H9 (cell line): ENCODE measurements at regions not wholly inside any gene's neighbourhood (a gene's known extent, or its start where the extent isn't known, plus 50 kb on each side); places are given as distances from the start of the nearest gene placed in this dataset.

Source experiments
- DNase-seq: peaks from one replicate; pipeline ENCODE4 v3.0.0-alpha.2; 2017
- H2AFZ ChIP-seq: one replicate; pipeline ENCODE4 v1.6.1; 2013; ENCODE audit warnings: mild to moderate bottlenecking, low read length, control low read depth, moderate library complexity
- H2AK5ac ChIP-seq: 2 replicates; pipeline ENCODE4 v1.6.1; 2013; ENCODE audit warnings: low read length, control low read depth, mixed read lengths; ENCODE audit not compliant: insufficient read length
- H2BK120ac ChIP-seq: one replicate; pipeline ENCODE4 v1.6.1; 2013; ENCODE audit warnings: low read depth, mild to moderate bottlenecking, low read length, control low read depth, inconsistent platforms; ENCODE audit not compliant: poor library complexity, severe bottlenecking
- H2BK12ac ChIP-seq: 2 replicates; pipeline ENCODE4 v1.6.1; 2013; ENCODE audit warnings: low read length, control low read depth, mixed read lengths, low read depth; ENCODE audit not compliant: insufficient read length
- H2BK15ac ChIP-seq: 2 replicates; pipeline ENCODE4 v1.6.1; 2013; ENCODE audit warnings: low read depth, low read length, control low read depth
- H2BK20ac ChIP-seq: one replicate; pipeline ENCODE4 v1.6.1; 2013; ENCODE audit warnings: low read depth, mild to moderate bottlenecking, low read length, control low read depth, inconsistent platforms; ENCODE audit not compliant: poor library complexity, severe bottlenecking
- H2BK5ac ChIP-seq: 2 replicates; pipeline ENCODE4 v1.6.1; 2013; ENCODE audit warnings: low read length, control low read depth, mixed read lengths; ENCODE audit not compliant: insufficient read length
- H3K14ac ChIP-seq: 2 replicates; pipeline ENCODE4 v1.6.1; 2013; ENCODE audit warnings: low read length, control low read depth; ENCODE audit not compliant: insufficient read depth
- H3K18ac ChIP-seq: 2 replicates; pipeline ENCODE4 v1.6.1; 2013; ENCODE audit warnings: low read depth, mild to moderate bottlenecking, mixed read lengths, low read length, control low read depth; ENCODE audit not compliant: insufficient read length
- H3K23ac ChIP-seq: 2 replicates; pipeline ENCODE4 v1.6.1; 2013; ENCODE audit warnings: low read length, control low read depth, mixed read lengths, low read depth; ENCODE audit not compliant: insufficient read length
- H3K23me2 ChIP-seq: 2 replicates; pipeline ENCODE4 v1.6.1; 2013; ENCODE audit warnings: low read depth, mild to moderate bottlenecking, mixed read lengths, low read length, control low read depth; ENCODE audit not compliant: insufficient read length, poor library complexity, severe bottlenecking
- H3K27ac ChIP-seq: 2 replicates; pipeline ENCODE4 v1.5.1; 2013; ENCODE audit warnings: low read length, control low read depth, mixed read lengths, low read depth; ENCODE audit not compliant: insufficient read length
- H3K27me3 ChIP-seq: 2 replicates; pipeline ENCODE4 v1.6.1; 2013; ENCODE audit warnings: low read length, control low read depth, inconsistent platforms; ENCODE audit not compliant: insufficient read depth
- H3K4ac ChIP-seq: 2 replicates; pipeline ENCODE4 v1.6.1; 2013; ENCODE audit warnings: low read depth, mild to moderate bottlenecking, control low read depth, inconsistent platforms, low read length, moderate library complexity
- H3K4me1 ChIP-seq: 2 replicates; pipeline ENCODE4 v1.6.1; 2013; ENCODE audit warnings: low read length, control low read depth, inconsistent platforms; ENCODE audit not compliant: insufficient read depth
- H3K4me2 ChIP-seq: 2 replicates; pipeline ENCODE4 v1.6.1; 2013; ENCODE audit warnings: low read length, control low read depth, mixed read lengths; ENCODE audit not compliant: insufficient read length, insufficient read depth
- H3K56ac ChIP-seq: 2 replicates; pipeline ENCODE4 v1.6.1; 2013; ENCODE audit warnings: low read depth, mild to moderate bottlenecking, mixed read lengths, low read length, control low read depth; ENCODE audit not compliant: insufficient read length
- H3K79me1 ChIP-seq: 2 replicates; pipeline ENCODE4 v1.6.1; 2013; ENCODE audit warnings: low read depth, mild to moderate bottlenecking, moderate library complexity, low read length, control low read depth, inconsistent platforms; ENCODE audit not compliant: insufficient read depth, poor library complexity, severe bottlenecking
- H3K79me2 ChIP-seq: 2 replicates; pipeline ENCODE4 v1.6.1; 2013; ENCODE audit warnings: low read length, control low read depth, inconsistent platforms; ENCODE audit not compliant: insufficient read depth
- H3K9ac ChIP-seq: 2 replicates; pipeline ENCODE4 v1.6.1; 2013; ENCODE audit warnings: low read length, control low read depth, mixed read lengths; ENCODE audit not compliant: insufficient read length; ENCODE audit errors: extremely low read depth
- H3K9me3 ChIP-seq: one replicate; pipeline ENCODE4 v1.6.1; 2013; ENCODE audit warnings: low read depth, low read length, inconsistent platforms; ENCODE audit not compliant: control insufficient read depth
- H3T11ph ChIP-seq: one replicate; pipeline ENCODE4 v1.6.1; 2013; ENCODE audit warnings: mild to moderate bottlenecking, low read length, control low read depth, inconsistent platforms
- H4K20me1 ChIP-seq: one replicate; pipeline ENCODE4 v1.6.1; 2013; ENCODE audit not compliant: control insufficient read depth, insufficient read length, insufficient read depth
- H4K5ac ChIP-seq: 2 replicates; pipeline ENCODE4 v1.6.1; 2013; ENCODE audit warnings: low read depth, mild to moderate bottlenecking, mixed read lengths, low read length, control low read depth; ENCODE audit not compliant: insufficient read length
- H4K8ac ChIP-seq: replicated peaks from 2 replicates; pipeline ENCODE4 v1.6.1; 2013; ENCODE audit warnings: low read length, control low read depth, mixed read lengths, low read depth; ENCODE audit not compliant: insufficient read length
- H4K91ac ChIP-seq: 2 replicates; pipeline ENCODE4 v1.6.1; 2013; ENCODE audit warnings: low read depth, mild to moderate bottlenecking, moderate library complexity, mixed read lengths, low read length, control low read depth; ENCODE audit not compliant: insufficient read length
- H3K27ac Mint-ChIP-seq, 3 experiments: 2 replicates in 2 of 3; 3 replicates in 1 of 3; pipeline ENCODE4 v1.8.0; 2020 to 2021; ENCODE audit warnings: mixed read lengths in 3 of 3, mild to moderate bottlenecking in 1 of 3, moderate library complexity in 1 of 3
- H3K27me3 Mint-ChIP-seq: 2 replicates; pipeline ENCODE4 v1.8.0; 2021; ENCODE audit warnings: low read depth, mild to moderate bottlenecking, moderate library complexity, mixed read lengths
- H3K36me3 Mint-ChIP-seq, 3 experiments: 2 replicates in 2 of 3; 3 replicates in 1 of 3; pipeline ENCODE4 v1.8.0; 2020 to 2021; ENCODE audit warnings: low read depth in 3 of 3, mixed read lengths in 3 of 3; ENCODE audit not compliant: insufficient read depth in 1 of 3
- H3K4me1 Mint-ChIP-seq, 2 experiments: 2 replicates each; pipeline ENCODE4 v1.8.0; 2020; ENCODE audit warnings: mixed read lengths in 2 of 2
- H3K4me3 Mint-ChIP-seq, 2 experiments: 2 replicates in 1 of 2; 3 replicates in 1 of 2; pipeline ENCODE4 v1.8.0; 2020 to 2021; ENCODE audit warnings: mild to moderate bottlenecking in 2 of 2, mixed read lengths in 2 of 2, moderate library complexity in 1 of 2
- H3K9me3 Mint-ChIP-seq, 2 experiments: 2 replicates in 1 of 2; 3 replicates in 1 of 2; pipeline ENCODE4 v1.8.0; 2020; ENCODE audit warnings: mild to moderate bottlenecking in 2 of 2, mixed read lengths in 2 of 2, moderate library complexity in 1 of 2
- CTCF ChIP-seq: fragments of 200-600 bp; sonication (generic); conservative IDR thresholded peaks from 3 replicates; pipeline ENCODE4 v1.8.0; 2021; ENCODE audit warnings: antibody characterized with exemption, mild to moderate bottlenecking
- WGBS: extraction: QIAGEN DNeasy Blood & Tissue Kit; methylation state at CpG from one replicate; pipeline ENCODE4 v1.1.7; 2013; ENCODE audit warnings: missing lambda C conversion rate, low lambda C conversion rate, mixed read lengths; ENCODE audit not compliant: insufficient read length; ENCODE audit errors: extremely low coverage; 5-methylcytosine and 5-hydroxymethylcytosine counted together

GRCh38 chr20:50283922-50284810 lies 93.5 kb downstream of the CEBPB start:
- Histone ChIP-seq H3K27ac (no peak overlapping the region), H3K14ac (no peak overlapping the region), H2AFZ (no peak overlapping the region), H3K9me3 (no peaks in the 10 kb centered on the region), H3K4me2 (no peak overlapping the region), H3K79me1 (no peaks in the 10 kb centered on the region), H2BK20ac (no peak overlapping the region), H4K91ac (no peak overlapping the region), H4K5ac (no peak overlapping the region), H3K56ac (no peak overlapping the region), H3T11ph (no peak overlapping the region), H2BK15ac (no peak overlapping the region), H2BK5ac (no peak overlapping the region), H3K79me2 (no peaks in the 10 kb centered on the region), H2BK120ac (no peak overlapping the region), H3K23me2 (no peaks in the 10 kb centered on the region), H3K27me3 (no peaks in the 10 kb centered on the region), H3K23ac (no peak overlapping the region), H3K4me1 (no peaks in the 10 kb centered on the region), H4K20me1 (no peaks in the 10 kb centered on the region), H2BK12ac (no peak overlapping the region), H3K18ac (no peak overlapping the region), H2AK5ac (no peak overlapping the region), H3K4ac (no peak overlapping the region), H3K9ac (no peak overlapping the region), H4K8ac (no peak overlapping the region)
- no CpG with 5 or more reads among the region's 24 CpGs for WGBS
- Mint-ChIP-seq H3K27ac (no peak overlapping the region), H3K4me1 (peaks cover 9 to 32% of the 10 kb centered on the region in 2 experiments), H3K4me3 (no peak overlapping the region), H3K9me3 (no peaks in the 10 kb centered on the region; a peak in 2 of 5 replicates), H3K36me3 (no peaks in the 10 kb centered on the region), H3K27me3 (peaks cover 10% of the 10 kb centered on the region)
- TF ChIP-seq CTCF: no peak
- no peak for DNase-seq
